22Rv1 (cell line): ENCODE measurements at regions not wholly inside any gene's neighbourhood (a gene's known extent, or its start where the extent isn't known, plus 50 kb on each side); places are given as distances from the start of the nearest gene placed in this dataset.

Source experiments
- ZFX ChIP-seq: fragments of 450-650 bp; IDR thresholded peaks from 2 replicates; pipeline ENCODE4 v1.6.1; 2017; ENCODE audit warnings: antibody characterized with exemption, borderline replicate concordance
- TF ChIP-seq, protein P1 (sequence below): fragments of 450-650 bp; IDR thresholded peaks from 2 replicates; pipeline ENCODE4 v1.5.1; 2017; ENCODE audit warnings: mild to moderate bottlenecking

GRCh38 chr21:17139696-17140095 lies 373.1 kb upstream of the CXADR start:
- TF ChIP-seq, protein P1, sequence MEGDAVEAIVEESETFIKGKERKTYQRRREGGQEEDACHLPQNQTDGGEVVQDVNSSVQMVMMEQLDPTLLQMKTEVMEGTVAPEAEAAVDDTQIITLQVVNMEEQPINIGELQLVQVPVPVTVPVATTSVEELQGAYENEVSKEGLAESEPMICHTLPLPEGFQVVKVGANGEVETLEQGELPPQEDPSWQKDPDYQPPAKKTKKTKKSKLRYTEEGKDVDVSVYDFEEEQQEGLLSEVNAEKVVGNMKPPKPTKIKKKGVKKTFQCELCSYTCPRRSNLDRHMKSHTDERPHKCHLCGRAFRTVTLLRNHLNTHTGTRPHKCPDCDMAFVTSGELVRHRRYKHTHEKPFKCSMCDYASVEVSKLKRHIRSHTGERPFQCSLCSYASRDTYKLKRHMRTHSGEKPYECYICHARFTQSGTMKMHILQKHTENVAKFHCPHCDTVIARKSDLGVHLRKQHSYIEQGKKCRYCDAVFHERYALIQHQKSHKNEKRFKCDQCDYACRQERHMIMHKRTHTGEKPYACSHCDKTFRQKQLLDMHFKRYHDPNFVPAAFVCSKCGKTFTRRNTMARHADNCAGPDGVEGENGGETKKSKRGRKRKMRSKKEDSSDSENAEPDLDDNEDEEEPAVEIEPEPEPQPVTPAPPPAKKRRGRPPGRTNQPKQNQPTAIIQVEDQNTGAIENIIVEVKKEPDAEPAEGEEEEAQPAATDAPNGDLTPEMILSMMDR = no peak
- TF ChIP-seq ZFX = no peak
